MM.1S (cell line): ENCODE measurements at regions not wholly inside any gene's neighbourhood (a gene's known extent, or its start where the extent isn't known, plus 50 kb on each side); places are given as distances from the start of the nearest gene placed in this dataset.

Source experiments
- DNase-seq: peaks from one replicate; pipeline ENCODE4 v3.0.0-alpha.2; 2015
- H2AFZ ChIP-seq: fragments of 300-600 bp; sonication (generic); 2 replicates; pipeline ENCODE4 v1.6.0; 2016; ENCODE audit warnings: antibody characterized with exemption, low read length
- H3F3A ChIP-seq: fragments of 300-600 bp; sonication (generic); 2 replicates; pipeline ENCODE4 v1.6.1; 2016; ENCODE audit warnings: mild to moderate bottlenecking, antibody characterized with exemption, low read length, moderate library complexity, mixed read lengths; ENCODE audit not compliant: insufficient read depth
- H3K27ac ChIP-seq: fragments of 300-600 bp; sonication (generic); 2 replicates; pipeline ENCODE4 v1.5.1; 2016; ENCODE audit warnings: mild to moderate bottlenecking, low read length
- H3K27me3 ChIP-seq: fragments of 300-600 bp; sonication (generic); replicated peaks from 2 replicates; pipeline ENCODE4 v1.6.0; 2016; ENCODE audit warnings: low read length; ENCODE audit not compliant: insufficient read depth
- H3K36me3 ChIP-seq: fragments of 300-600 bp; sonication (generic); replicated peaks from 2 replicates; pipeline ENCODE4 v1.6.1; 2016; ENCODE audit warnings: mild to moderate bottlenecking, low read length, mixed read lengths; ENCODE audit not compliant: insufficient read depth
- H3K4me1 ChIP-seq: fragments of 300-600 bp; sonication (generic); 2 replicates; pipeline ENCODE4 v1.6.1; 2016; ENCODE audit warnings: low read length, mixed read lengths
- H3K4me2 ChIP-seq: fragments of 300-600 bp; sonication (generic); 2 replicates; pipeline ENCODE4 v1.6.0; 2016; ENCODE audit warnings: low read depth, low read length
- H3K4me3 ChIP-seq: fragments of 300-600 bp; sonication (generic); 2 replicates; pipeline ENCODE4 v1.5.1; 2016; ENCODE audit warnings: low read length, mixed read lengths
- H3K79me2 ChIP-seq: fragments of 300-600 bp; sonication (generic); 2 replicates; pipeline ENCODE4 v1.6.1; 2016; ENCODE audit warnings: mixed run types, low read length, mixed read lengths
- H3K9ac ChIP-seq: fragments of 300-600 bp; sonication (generic); 2 replicates; pipeline ENCODE4 v1.6.1; 2016; ENCODE audit warnings: low read length, mixed read lengths
- H3K9me2 ChIP-seq: fragments of 300-600 bp; sonication (generic); replicated peaks from 2 replicates; pipeline ENCODE4 v1.6.1; 2016; ENCODE audit warnings: mild to moderate bottlenecking, low read length, mixed read lengths; ENCODE audit not compliant: insufficient read depth
- H3K9me3 ChIP-seq: fragments of 300-600 bp; sonication (generic); replicated peaks from 2 replicates; pipeline ENCODE4 v1.6.1; 2016; ENCODE audit warnings: mild to moderate bottlenecking, low read length, mixed read lengths; ENCODE audit not compliant: insufficient read depth
- H4K20me1 ChIP-seq: fragments of 300-600 bp; sonication (generic); 2 replicates; pipeline ENCODE4 v1.6.1; 2016; ENCODE audit warnings: mild to moderate bottlenecking, low read length, moderate library complexity, mixed read lengths; ENCODE audit not compliant: insufficient read depth
- EZH2 ChIP-seq: fragments of 300-600 bp; sonication (generic); optimal IDR thresholded peaks from 2 replicates; pipeline ENCODE3; 2017; ENCODE audit warnings: low read depth, mild to moderate bottlenecking, antibody characterized with exemption, low read length, mixed read lengths
- EZH2phosphoT487 ChIP-seq: fragments of 300-600 bp; sonication (generic); IDR thresholded peaks from 2 replicates; pipeline ENCODE4 v1.6.1; 2018; ENCODE audit warnings: antibody characterized with exemption, low read length
- TF ChIP-seq, protein P1 (sequence below): fragments of 300-600 bp; sonication (generic); IDR thresholded peaks from 2 replicates; pipeline ENCODE4 v1.5.1; 2016; ENCODE audit warnings: antibody characterized with exemption, low read length, mixed read lengths

- H3K9me2 ChIP-seq: no peaks in the 10 kb centered on the region
- H2AFZ ChIP-seq: no peak overlapping the region
- H3F3A ChIP-seq: no peaks in the 10 kb centered on the region
- DNase-seq: no peak
- H3K9ac ChIP-seq: no peak overlapping the region
- H3K36me3 ChIP-seq: no peaks in the 10 kb centered on the region
- no peaks in the 10 kb centered on the region for H3K79me2 ChIP-seq
- no peaks in the 10 kb centered on the region for H3K27me3 ChIP-seq
- H3K4me3 ChIP-seq: no peak overlapping the region
- H4K20me1 ChIP-seq: no peaks in the 10 kb centered on the region
- H3K9me3 ChIP-seq: no peaks in the 10 kb centered on the region
- H3K4me2 ChIP-seq: no peak overlapping the region
- no peak overlapping the region for H3K27ac ChIP-seq
- no peaks in the 10 kb centered on the region for H3K4me1 ChIP-seq
- TF ChIP-seq EZH2 (no peak), EZH2phosphoT487 (no peak)
- TF ChIP-seq, protein P1, sequence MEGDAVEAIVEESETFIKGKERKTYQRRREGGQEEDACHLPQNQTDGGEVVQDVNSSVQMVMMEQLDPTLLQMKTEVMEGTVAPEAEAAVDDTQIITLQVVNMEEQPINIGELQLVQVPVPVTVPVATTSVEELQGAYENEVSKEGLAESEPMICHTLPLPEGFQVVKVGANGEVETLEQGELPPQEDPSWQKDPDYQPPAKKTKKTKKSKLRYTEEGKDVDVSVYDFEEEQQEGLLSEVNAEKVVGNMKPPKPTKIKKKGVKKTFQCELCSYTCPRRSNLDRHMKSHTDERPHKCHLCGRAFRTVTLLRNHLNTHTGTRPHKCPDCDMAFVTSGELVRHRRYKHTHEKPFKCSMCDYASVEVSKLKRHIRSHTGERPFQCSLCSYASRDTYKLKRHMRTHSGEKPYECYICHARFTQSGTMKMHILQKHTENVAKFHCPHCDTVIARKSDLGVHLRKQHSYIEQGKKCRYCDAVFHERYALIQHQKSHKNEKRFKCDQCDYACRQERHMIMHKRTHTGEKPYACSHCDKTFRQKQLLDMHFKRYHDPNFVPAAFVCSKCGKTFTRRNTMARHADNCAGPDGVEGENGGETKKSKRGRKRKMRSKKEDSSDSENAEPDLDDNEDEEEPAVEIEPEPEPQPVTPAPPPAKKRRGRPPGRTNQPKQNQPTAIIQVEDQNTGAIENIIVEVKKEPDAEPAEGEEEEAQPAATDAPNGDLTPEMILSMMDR: no peak
Measured at GRCh38 chr16:47847220-47847970, 308.4 kb downstream of the ABCC12 start.

DNA sequence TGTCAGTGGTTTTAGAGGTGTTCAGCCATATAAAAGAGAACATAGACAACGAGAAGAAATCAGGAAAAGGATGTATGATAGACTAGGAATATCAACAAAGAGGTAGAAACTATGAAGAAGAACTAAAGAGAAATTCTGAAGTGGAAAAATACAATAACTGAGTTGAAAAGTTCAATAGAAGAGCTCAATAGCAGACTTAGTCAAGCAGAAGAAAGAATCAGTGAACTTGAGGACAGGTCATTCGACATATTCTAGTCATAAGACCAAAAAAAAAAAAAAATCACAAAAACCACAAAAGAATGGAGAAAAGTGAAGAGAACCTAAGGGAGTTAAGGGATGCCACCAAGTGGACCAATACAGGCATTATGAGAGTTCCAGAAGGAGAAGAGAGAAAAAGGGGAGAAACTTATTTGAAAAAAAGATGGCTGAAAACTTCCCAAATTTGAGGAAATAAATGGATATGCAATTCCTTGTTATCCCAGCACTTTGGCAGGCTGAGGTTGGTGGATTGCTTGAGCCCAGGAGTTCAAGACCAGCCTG, 321.2 kb downstream of the ABCC12 start:
- Histone ChIP-seq H3K36me3 (no peaks in the 10 kb centered on the region), H3F3A (no peaks in the 10 kb centered on the region), H3K79me2 (no peaks in the 10 kb centered on the region), H3K4me2 (no peak overlapping the region), H3K4me3 (no peak overlapping the region), H3K27ac (no peak overlapping the region), H3K4me1 (no peaks in the 10 kb centered on the region), H3K9ac (no peak overlapping the region), H3K9me3 (no peaks in the 10 kb centered on the region), H2AFZ (no peak overlapping the region), H3K27me3 (no peaks in the 10 kb centered on the region), H4K20me1 (no peaks in the 10 kb centered on the region), H3K9me2 (no peaks in the 10 kb centered on the region)
- TF ChIP-seq EZH2phosphoT487 (no peak), EZH2 (no peak)
- TF ChIP-seq, protein P1: no peak
- no peak for DNase-seq

DNA sequence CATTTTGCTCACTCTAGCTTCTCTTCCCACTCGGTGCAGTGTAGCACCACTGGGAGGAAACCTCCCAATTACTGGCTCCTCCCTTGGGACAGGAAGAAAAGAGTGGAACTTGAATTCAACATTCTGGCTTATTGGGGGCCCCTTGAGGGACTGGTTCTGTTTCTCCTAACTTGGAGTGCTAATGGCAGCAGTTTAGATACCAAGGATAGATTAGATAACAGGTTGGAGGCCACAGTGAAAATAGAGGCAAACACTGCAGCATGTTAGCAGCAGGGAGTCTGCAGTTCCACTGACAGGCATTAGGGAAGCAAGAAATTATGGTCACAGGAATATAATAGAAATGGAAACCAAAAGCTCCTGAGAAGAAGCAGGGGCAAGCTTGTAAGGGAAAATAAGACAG, 322.0 kb downstream of the ABCC12 start:
- Histone ChIP-seq H3F3A (no peaks in the 10 kb centered on the region), H3K36me3 (no peaks in the 10 kb centered on the region), H2AFZ (no peak overlapping the region), H3K79me2 (no peaks in the 10 kb centered on the region), H3K4me3 (no peak overlapping the region), H3K27ac (no peak overlapping the region), H3K9me3 (no peaks in the 10 kb centered on the region), H3K4me1 (no peaks in the 10 kb centered on the region), H3K27me3 (no peaks in the 10 kb centered on the region), H3K4me2 (no peak overlapping the region), H3K9ac (no peak overlapping the region), H3K9me2 (no peaks in the 10 kb centered on the region), H4K20me1 (no peaks in the 10 kb centered on the region)
- DNase-seq: no peak
- TF ChIP-seq EZH2phosphoT487 (no peak), EZH2 (no peak)
- TF ChIP-seq, protein P1: no peak
